Lung microvascular endothelial cell (primary cell): ENCODE measurements at regions not wholly inside any gene's neighbourhood (a gene's known extent, or its start where the extent isn't known, plus 50 kb on each side); places are given as distances from the start of the nearest gene placed in this dataset.

Experiments
- DNase-seq, 2 donors: peaks; one replicate each; pipeline versions ENCODE4 v3.0.0 to v3.0.0-alpha.2; 2010; ENCODE audit warnings: low read depth in 2 of 2

GRCh38 chr7:22962775-22963350, 51.1 kb downstream of the HYCC1 start:
- no peak for DNase-seq

DNA sequence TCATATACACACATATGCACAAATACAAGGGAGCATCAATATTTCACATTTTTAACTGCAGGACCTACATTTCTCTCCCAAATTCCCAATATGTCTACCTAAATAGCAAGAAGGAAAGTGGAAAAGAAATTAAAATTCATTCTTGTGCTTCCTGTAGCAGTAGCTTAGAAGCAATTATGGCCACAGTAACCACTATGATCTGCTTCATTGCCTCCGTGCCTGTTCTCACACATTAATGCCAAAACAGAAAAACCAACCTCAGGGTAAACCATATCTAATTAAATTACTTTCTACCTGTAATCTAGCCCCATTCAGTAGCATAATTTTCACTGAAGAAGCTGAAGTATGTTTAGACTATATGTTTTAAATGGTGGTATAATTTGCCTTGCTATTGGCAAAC, 55.2 kb downstream of the HYCC1 start:
- no peak for DNase-seq

GRCh38 chr7:22954251-22954650, 59.7 kb downstream of the HYCC1 start:
- DNase-seq, result no peak

DNA sequence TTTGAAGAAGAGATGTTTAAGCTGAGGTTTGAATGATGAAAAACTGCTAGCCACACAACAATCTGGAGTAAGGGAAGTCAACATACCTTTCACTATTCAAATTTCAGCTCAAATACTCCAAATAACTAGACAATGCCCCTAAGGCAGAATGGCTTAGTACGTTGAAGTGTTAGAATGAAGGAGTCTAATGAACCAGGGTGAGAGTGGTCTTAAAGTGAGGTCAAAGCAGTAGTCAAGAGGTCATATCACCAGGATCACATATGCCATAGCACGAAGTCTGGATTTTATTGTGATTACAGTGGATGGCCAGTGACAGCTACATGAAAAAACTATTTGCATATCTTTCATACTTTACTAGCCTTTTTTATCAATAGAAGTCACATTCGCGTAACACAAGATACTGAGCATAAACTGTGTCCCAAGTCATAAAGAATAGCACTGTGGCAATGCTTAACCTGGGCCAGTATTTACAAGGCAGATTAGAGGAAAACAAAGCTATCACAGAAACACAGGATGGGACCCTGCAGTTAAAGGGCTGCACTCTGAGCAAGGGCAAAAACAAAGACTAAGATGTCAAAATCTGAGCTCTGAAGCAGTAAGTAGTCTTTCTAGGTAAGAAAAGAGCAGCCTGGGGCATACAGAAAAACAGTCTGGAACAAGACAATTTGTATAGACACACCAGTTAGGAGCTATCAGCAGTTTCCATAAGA, 61.5 kb downstream of the HYCC1 start:
- DNase-seq, result no peak

- DNase-seq, result no peak
Observed at GRCh38 chr7:22949944-22950343, 64.0 kb downstream of the HYCC1 start.

DNA sequence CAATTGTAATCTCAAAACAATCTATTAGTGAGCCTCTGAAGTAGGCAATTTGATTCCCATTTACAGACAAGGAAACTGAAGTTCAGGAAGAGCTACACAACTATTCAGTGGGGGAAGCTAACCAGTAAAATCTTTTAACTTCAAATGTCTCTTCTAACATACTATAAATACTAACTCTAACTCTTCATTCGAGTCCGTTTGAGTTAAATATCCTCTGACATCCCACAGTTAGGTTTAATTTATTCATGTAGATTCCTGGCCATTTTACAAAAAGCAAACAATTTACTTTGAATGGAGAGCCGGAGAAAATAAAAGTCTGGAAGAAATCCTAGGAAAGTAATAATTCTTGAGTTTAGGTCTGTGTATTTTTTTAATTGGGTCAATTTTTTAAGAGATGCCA, 64.7 kb downstream of the HYCC1 start:
- no peak for DNase-seq

DNA sequence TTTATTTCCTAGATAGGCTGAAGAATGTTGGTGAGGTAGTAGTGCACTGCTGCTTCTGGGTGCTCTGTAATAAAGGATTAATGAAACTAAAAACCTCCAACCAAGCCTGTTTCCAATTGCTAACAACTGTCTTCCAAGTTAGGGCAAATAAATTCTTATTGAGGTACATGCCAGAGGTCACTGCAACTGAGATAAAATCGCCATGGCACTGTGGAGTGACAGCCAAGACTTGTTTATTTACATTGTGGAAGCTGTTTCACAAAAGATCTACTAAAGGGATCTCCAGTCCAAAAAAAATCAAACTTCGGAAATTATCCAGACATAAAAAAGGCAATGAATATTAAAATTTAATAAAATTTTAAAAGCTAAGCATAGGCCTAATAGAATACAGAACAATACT, 65.2 kb downstream of the HYCC1 start:
- DNase-seq, result no peak

DNA sequence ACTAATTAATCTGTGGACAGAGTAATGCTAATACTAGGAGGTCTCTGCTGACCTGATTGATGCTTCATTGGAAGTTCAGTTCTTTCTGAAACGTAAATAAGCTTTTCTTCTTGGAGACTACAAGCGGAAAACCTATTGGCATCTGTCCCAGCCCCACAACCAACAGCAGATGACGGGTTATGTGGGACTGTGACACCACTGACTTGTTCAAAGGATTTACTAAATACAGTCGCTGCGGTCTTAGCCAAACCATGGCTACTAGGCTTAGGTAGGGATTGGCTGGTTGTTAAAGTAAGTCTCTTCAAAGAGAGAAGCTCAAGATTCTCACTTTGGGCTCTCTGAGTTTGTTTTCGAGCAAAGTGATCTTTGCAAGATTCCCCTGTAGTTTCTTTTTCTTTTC, 68.3 kb downstream of the HYCC1 start:
- DNase-seq, result no peak

- no peak for DNase-seq
Observed at GRCh38 chr7:22944510-22944909, 69.4 kb downstream of the HYCC1 start.

- DNase-seq, result peak in 1 of 2 donors; percentile 57
Observed at GRCh38 chr7:22944022-22944421, 69.9 kb downstream of the HYCC1 start.

- DNase-seq, result no peak
Observed at GRCh38 chr7:22942191-22942590, 71.7 kb downstream of the HYCC1 start.

- DNase-seq, result no peak
Observed at GRCh38 chr7:22939842-22940241, 74.1 kb downstream of the HYCC1 start.

DNA sequence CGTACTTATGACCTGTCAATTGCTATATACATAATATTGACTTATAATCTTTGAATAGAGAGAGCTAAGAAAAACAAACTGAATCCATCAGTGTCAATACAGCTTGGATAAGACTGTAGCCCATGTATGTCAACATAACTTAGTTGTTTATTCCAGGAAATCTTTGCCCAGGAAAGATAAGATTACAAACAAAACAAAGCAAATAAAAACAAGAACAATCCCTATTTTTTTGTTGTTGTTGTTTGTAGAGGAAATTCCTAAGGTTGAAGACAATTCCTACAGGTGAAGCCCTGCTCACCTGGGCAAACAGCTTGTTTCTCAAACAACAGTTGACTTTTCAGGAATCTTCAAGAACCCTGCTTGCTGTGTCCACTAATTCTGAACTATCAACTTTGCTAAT, 76.0 kb downstream of the HYCC1 start:
- DNase-seq, result no peak

- no peak for DNase-seq
Observed at GRCh38 chr7:22936246-22936645, 77.7 kb downstream of the HYCC1 start.

DNA sequence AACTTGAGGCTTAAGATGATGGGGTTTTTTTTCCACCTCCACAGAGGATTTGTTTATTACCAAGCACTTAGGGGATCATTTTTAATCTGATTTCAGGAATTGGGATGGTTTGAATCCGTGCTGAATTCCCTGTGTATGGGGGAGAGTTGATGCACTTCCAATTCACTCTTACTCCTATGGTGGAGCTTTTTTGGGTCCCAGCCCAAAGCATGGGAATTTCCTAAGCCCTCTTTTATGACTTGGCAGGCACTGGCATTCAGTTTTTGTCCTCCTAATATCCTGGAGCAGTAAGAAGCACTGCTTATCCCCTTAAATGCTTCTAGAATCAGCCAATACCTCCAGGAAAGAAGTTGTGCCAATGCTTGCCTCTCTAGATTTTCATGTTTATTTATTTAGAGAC, 78.7 kb downstream of the HYCC1 start:
- DNase-seq, result no peak

DNA sequence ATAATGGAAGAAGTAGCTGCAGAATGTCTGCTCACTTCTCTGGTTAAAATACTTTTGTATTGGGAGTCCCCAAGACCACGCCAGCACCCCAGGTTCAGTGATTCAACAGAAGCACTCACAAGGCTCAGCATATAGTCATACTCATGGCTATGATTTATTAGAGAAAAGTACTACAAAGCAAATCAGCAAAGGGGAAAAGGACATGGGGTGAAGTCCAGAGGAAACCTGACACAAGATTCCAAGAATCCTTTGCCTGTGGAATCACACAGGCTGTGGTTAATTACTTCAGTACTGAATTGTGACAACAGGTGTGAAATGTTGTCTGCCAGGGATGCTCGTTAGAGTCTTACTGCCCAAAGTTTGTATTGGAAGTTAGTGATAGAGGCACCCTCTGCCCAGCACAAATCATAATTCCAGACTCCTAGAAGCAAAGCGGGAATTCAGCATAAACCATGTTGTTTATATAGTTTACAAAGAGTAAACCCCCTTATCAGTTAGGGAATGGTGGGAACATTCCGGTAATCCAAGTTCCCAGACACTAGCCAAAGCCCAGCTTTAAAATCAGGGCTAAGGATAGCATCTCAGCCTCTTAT, 79.4 kb downstream of the HYCC1 start:
- peak in 1 of 2 donors; percentile 17 for DNase-seq

GRCh38 chr7:22934023-22934422, 79.9 kb downstream of the HYCC1 start:
- DNase-seq, result no peak

- no peak for DNase-seq
Observed at GRCh38 chr7:22932896-22933295, 81.0 kb downstream of the HYCC1 start.

- no peak for DNase-seq
Observed at GRCh38 chr7:22931011-22931410, 82.9 kb downstream of the HYCC1 start.

- DNase-seq, result no peak
Observed at GRCh38 chr7:22922307-22922706, 91.6 kb downstream of the HYCC1 start.

DNA sequence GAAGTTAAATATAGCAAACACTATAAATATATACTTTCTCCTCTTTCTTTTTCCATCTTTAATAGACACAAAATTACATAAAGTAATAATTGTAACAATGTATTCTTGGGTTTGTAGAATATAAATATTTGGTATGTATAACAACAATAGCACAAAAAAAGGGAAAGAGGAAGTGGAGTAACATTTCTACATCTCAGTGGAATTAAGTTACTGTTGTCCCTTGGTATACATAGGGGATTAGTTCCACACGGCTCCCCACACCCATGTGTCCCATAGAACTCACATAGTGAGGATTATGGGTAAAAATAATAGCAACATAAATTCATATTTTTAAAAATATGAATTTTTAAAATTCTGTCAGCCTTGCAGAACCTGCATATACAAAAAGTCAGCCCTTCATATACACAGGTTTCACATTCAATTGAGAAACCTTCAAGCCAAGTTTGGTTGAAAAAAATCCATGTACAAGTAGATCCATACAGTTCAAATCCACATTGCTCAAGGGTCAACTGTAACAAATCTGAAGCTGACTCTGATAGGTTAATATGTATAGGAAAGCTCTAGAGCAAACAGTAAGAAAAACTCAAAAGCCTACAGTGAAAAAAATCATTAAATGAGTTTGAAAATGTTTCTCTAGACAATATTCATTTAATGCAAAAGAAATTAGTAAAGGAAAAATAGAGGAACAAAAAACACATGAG, 92.4 kb downstream of the HYCC1 start:
- no peak for DNase-seq

DNA sequence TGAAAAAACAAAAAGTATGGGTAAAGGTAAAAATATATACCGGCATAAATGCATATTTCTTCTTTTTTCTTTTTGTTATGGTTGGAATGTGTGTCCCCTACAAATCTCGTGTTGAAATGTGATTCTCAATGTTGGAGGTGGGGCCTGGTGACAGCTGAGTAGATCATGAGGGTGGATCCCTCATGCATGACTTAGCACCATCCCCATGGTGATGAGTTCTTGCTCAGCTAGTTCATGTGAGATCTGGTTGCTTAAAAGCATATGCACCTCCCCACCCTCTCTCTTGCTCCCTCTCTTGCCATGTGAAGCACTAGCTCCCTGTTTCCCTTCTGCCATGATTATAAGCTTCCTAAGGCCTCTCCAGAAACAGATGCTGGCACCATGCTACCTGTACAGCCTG, 93.3 kb downstream of the HYCC1 start:
- DNase-seq, result no peak

DNA sequence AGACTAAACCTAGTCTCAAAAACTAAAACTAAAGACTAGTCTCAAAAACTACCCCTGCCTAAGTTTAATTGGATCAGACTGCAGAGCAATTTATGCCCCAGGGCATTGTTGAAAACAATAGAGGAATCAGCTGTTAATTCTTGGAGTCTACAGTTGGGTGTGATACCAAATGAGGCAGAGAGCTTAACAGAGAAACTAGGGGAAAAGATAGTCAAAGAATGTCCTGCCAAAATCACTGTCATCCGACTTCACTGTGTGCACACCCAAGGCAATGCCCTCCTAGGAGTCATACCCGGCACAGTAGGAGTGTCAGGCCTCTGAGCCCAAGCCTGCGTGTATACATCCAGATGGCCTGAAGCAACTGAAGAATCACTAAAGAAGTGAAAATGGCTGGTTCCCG, 90.5 kb upstream of the TOMM7 start:
- no peak for DNase-seq
